Rectal smooth muscle tissue (tissue), 1 donor: ENCODE measurements at regions not wholly inside any gene's neighbourhood (a gene's known extent, or its start where the extent isn't known, plus 50 kb on each side); places are given as distances from the start of the nearest gene placed in this dataset.

Experiments used
- H3K27ac ChIP-seq: one replicate; pipeline ENCODE4 v1.7.0; 2013; ENCODE audit warnings: low read depth, low read length, inconsistent platforms
- H3K27me3 ChIP-seq: one replicate; pipeline ENCODE4 v1.7.0; 2013; ENCODE audit warnings: low read length; ENCODE audit not compliant: control insufficient read depth, insufficient read depth
- H3K36me3 ChIP-seq: one replicate; pipeline ENCODE4 v1.7.0; 2013; ENCODE audit warnings: low read length; ENCODE audit not compliant: control insufficient read depth, insufficient read depth
- H3K4me1 ChIP-seq: one replicate; pipeline ENCODE4 v1.7.0; 2013; ENCODE audit warnings: low read length; ENCODE audit not compliant: control insufficient read depth, insufficient read depth
- H3K4me3 ChIP-seq: one replicate; pipeline ENCODE4 v1.7.0; 2013; ENCODE audit warnings: low read length
- H3K9ac ChIP-seq: one replicate; pipeline ENCODE4 v1.7.0; 2013; ENCODE audit warnings: low read length

DNA sequence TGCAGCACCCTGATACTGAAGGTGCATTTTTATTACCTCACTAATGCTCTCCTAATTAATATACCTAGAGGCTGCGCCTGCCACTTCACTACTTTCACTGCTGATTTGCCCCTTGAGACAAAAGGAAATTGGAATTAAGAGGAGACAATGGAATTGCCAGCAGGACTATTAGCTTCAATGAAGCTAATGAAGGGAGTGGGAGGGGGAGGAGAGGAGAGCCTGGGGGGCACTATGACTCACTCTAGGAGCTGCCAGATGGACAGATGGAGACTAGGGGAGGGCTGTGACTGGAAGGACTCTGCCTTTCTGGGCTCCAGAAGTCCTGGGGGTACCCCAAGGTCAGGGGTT lies 102.8 kb upstream of the DRD2 start:
- Histone ChIP-seq H3K27me3 (no peaks in the 10 kb centered on the region), H3K27ac (no peak overlapping the region), H3K9ac (no peak overlapping the region), H3K4me3 (no peak overlapping the region), H3K4me1 (no peaks in the 10 kb centered on the region), H3K36me3 (no peaks in the 10 kb centered on the region)

DNA sequence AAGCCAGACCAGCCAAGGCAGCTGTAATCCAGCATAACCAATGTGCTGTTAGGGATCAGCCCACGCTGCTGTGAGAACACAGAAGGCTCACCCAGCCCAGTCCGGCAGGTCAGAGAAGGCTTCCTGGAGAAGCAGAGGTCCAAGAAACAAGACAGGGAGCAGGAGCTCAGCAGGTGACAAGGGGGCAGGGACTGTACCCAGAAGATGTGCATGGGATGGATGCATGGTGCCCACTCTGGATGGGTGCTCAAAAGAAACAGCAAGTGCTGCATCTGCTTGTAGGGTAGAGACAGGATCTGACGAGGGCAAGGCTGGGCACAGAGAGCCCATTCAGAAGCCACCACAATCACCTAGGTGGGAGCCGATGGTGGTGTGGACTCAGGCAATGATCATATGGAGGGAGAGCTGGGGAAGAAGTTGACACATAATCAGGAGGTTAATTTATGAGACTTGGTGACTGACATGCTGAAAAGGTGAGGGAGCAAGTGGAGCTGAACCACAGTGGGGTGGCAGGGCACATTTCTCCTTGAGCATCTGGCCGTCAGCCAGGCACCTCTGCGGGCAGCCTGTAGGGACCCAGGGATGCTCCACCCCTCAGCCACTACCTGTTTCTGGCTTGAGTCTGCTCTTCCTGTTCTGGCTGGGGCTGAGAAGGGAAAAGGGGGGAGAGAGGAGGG lies 102.3 kb upstream of the DRD2 start:
- Histone ChIP-seq H3K36me3 (no peaks in the 10 kb centered on the region), H3K27ac (no peak overlapping the region), H3K27me3 (no peaks in the 10 kb centered on the region), H3K9ac (no peak overlapping the region), H3K4me1 (no peaks in the 10 kb centered on the region), H3K4me3 (no peak overlapping the region)

- Histone ChIP-seq H3K4me1 (no peaks in the 10 kb centered on the region), H3K27ac (no peak overlapping the region), H3K9ac (no peak overlapping the region), H3K4me3 (no peak overlapping the region), H3K36me3 (no peaks in the 10 kb centered on the region), H3K27me3 (no peaks in the 10 kb centered on the region)
Measured at GRCh38 chr11:113574586-113574985, 99.4 kb upstream of the DRD2 start.

DNA sequence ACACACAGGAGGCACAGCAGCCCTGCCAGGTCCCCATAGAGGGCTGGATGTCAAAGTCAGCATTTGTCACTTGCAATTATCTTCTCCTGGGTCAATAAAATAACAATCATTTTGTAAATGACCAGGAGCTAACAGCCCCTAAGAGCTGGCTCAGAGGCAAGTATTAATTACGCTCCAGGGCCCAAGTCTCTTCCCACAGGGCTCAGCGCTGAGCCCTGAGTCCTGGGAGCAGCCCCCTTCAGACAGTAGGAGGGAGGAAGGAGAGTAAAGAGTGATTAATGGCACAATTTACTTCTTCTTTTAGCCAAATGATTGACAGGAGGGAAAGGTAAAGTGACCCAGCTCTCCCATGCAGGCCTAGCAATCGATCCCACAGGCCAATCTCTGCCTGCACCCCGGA lies 99.0 kb upstream of the DRD2 start:
- H3K36me3 ChIP-seq: no peaks in the 10 kb centered on the region
- H3K4me1 ChIP-seq: no peaks in the 10 kb centered on the region

DNA sequence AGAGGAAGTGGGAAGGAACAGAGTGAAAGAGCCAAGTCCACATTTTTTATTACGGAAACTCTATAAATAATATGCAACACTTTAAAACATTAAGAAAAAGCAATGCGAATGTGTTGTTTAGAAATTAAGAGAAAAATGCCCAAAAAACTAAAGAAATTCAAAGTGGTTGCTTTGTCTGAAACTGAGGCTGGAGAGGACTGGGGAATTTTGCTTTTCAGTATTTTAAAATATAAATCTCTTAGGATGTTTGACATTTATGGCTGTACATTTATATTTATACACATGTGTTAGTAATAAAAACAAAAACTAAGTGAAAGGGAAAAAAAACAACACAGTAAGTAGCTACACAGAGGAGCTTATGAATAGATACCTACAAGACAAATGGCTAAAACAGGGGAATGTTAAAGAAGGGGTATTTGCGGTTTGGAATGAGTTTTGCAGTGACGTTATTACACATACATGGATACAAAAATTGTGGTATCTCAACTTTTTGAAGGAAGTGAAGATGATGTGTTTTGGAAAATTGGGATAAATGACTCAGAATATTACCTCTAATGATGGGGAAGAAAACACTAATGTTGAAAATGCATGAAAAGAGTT lies 97.0 kb upstream of the DRD2 start:
- H3K9ac ChIP-seq: no peak overlapping the region
- no peak overlapping the region for H3K27ac ChIP-seq
- H3K27me3 ChIP-seq: no peaks in the 10 kb centered on the region
- H3K4me1 ChIP-seq: no peaks in the 10 kb centered on the region
- H3K4me3 ChIP-seq: no peak overlapping the region
- no peaks in the 10 kb centered on the region for H3K36me3 ChIP-seq

More for the DNA sequence above, 99.0 kb upstream of the DRD2 start:
- H3K27me3 ChIP-seq: no peaks in the 10 kb centered on the region
- no peak overlapping the region for H3K9ac ChIP-seq
- H3K4me3 ChIP-seq: no peak overlapping the region
- no peak overlapping the region for H3K27ac ChIP-seq

DNA sequence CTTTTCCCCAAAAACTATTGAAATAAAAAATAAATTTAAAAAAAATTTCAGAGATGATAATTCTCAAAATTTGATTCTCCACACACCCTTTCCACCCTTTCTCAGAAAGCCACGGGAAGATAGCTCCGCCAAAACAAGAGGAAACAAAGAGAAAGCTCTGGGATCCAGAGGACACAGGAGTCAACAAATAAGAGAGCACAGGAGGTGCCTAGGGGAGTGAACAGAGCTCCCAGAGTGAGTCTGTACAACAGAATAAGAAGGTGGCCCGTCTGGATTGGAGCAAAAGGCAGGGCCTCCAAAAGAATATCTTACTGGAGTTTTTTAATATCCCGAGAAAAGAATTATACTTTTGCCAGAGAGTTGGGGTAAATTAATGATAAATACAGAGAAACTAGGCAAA lies 96.3 kb upstream of the DRD2 start:
- no peaks in the 10 kb centered on the region for H3K4me1 ChIP-seq
- H3K4me3 ChIP-seq: no peak overlapping the region
- no peak overlapping the region for H3K9ac ChIP-seq
- H3K27me3 ChIP-seq: no peaks in the 10 kb centered on the region
- no peaks in the 10 kb centered on the region for H3K36me3 ChIP-seq
- no peak overlapping the region for H3K27ac ChIP-seq

DNA sequence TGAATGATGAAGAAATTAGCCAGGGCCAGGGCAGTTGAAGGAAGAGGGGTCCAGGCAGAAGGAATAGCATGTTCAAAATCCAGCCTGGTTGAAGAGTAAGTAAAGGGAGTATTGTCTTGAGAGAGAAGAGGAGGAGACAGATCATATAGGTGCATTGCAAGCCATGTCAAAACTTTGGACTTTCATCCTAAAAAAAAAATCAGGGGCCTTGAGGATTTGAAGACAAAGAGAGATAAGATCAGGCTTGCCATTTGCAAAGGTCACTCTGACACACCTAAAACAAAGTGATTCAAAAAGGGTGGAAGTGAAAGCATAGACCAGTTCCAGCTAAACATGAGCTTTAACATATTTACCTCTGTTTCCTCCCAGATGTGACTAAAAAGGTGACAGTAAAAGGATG lies 95.7 kb upstream of the DRD2 start:
- no peak overlapping the region for H3K27ac ChIP-seq
- no peaks in the 10 kb centered on the region for H3K27me3 ChIP-seq
- no peak overlapping the region for H3K4me3 ChIP-seq
- H3K36me3 ChIP-seq: no peaks in the 10 kb centered on the region
- H3K9ac ChIP-seq: no peak overlapping the region
- H3K4me1 ChIP-seq: no peaks in the 10 kb centered on the region

- H3K27me3 ChIP-seq: no peaks in the 10 kb centered on the region
- H3K4me3 ChIP-seq: no peak overlapping the region
- H3K4me1 ChIP-seq: peaks cover 3% of the 10 kb centered on the region
- no peaks in the 10 kb centered on the region for H3K36me3 ChIP-seq
- no peak overlapping the region for H3K27ac ChIP-seq
- no peak overlapping the region for H3K9ac ChIP-seq
Measured at GRCh38 chr11:113569391-113569790, 94.2 kb upstream of the DRD2 start.

DNA sequence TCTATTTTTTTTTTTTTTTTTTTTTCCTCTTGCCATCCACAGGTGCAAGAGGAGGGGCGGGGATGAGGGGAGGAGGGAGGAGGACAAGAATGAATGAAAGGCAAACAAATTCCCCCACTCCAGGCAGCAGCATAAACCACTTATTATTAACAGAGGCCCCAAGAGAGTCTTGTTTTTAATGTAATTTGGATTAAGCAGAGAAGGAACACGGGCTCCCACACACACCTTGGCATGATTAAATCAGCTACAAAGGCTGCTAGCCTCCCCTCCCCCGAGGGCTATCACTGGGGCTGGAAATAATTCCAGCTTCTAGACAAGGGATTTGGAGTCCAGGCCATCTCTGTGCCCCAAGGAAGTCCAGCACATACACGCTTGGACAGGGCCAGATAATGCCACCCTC lies 93.4 kb upstream of the DRD2 start:
- Histone ChIP-seq H3K27me3 (no peaks in the 10 kb centered on the region), H3K4me1 (peaks cover 11% of the 10 kb centered on the region), H3K36me3 (no peaks in the 10 kb centered on the region), H3K4me3 (no peak overlapping the region), H3K9ac (no peak overlapping the region), H3K27ac (no peak overlapping the region)

GRCh38 chr11:113567867-113568544 lies 92.8 kb upstream of the DRD2 start:
- Histone ChIP-seq H3K27ac (no peak overlapping the region), H3K4me1 (peaks cover 14% of the 10 kb centered on the region), H3K9ac (no peak overlapping the region), H3K4me3 (no peak overlapping the region), H3K36me3 (no peaks in the 10 kb centered on the region), H3K27me3 (no peaks in the 10 kb centered on the region)

DNA sequence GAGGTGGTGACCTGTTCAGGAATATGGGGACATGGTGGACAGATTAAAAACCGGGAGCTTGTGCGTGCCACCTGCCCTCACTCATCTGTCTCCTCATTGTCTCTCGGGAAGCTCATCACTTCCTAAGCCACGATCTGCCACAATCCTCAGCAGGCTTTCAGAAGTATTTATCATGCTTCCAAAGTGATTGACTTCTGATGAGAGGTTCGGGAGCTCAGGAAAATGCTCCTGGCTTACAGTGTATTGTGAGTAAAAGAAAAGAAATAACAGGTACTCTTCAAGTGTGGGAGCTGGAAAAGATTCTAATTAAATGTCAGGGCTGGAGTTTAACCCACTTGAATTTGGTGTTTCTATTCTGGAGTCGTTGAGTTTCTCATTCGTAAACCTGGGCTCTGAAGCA lies 91.9 kb upstream of the DRD2 start:
- Histone ChIP-seq H3K27me3 (no peaks in the 10 kb centered on the region), H3K9ac (no peak overlapping the region), H3K27ac (no peak overlapping the region), H3K4me3 (no peak overlapping the region), H3K4me1 (peaks cover 14% of the 10 kb centered on the region), H3K36me3 (no peaks in the 10 kb centered on the region)

- Histone ChIP-seq H3K27ac (no peak overlapping the region), H3K27me3 (no peaks in the 10 kb centered on the region), H3K9ac (no peak overlapping the region), H3K4me1 (peaks cover 14% of the 10 kb centered on the region), H3K4me3 (no peak overlapping the region), H3K36me3 (no peaks in the 10 kb centered on the region)
Measured at GRCh38 chr11:113564527-113565130, 89.4 kb upstream of the DRD2 start.
